Ovary (tissue), 3 donors: ENCODE measurements at regions not wholly inside any gene's neighbourhood (a gene's known extent, or its start where the extent isn't known, plus 50 kb on each side); places are given as distances from the start of the nearest gene placed in this dataset.

ENCODE experiments used
- POLR2A ChIP-seq: fragments of 450-650 bp; IDR thresholded peaks from one replicate; pipeline ENCODE4 v1.6.1; 2017; ENCODE audit warnings: antibody characterized with exemption, mild to moderate bottlenecking, moderate library complexity
- TF ChIP-seq, protein P1 (sequence below), 3 donors: fragments of 450-650 bp in 2 of 3; fragments of 200-600 bp in 1 of 3; IDR thresholded peaks; one replicate each; pipeline versions ENCODE4 v1.5.1 to v1.8.0; 2016 to 2022; ENCODE audit warnings: antibody characterized with exemption in 3 of 3, mild to moderate bottlenecking in 1 of 3
- donor health status: DM: no; HTN: no; CAD: no.

GRCh38 chr14:105860615-105861580 lies 334.5 kb downstream of the TMEM121 start:
- TF ChIP-seq POLR2A: no peak
- TF ChIP-seq, protein P1, sequence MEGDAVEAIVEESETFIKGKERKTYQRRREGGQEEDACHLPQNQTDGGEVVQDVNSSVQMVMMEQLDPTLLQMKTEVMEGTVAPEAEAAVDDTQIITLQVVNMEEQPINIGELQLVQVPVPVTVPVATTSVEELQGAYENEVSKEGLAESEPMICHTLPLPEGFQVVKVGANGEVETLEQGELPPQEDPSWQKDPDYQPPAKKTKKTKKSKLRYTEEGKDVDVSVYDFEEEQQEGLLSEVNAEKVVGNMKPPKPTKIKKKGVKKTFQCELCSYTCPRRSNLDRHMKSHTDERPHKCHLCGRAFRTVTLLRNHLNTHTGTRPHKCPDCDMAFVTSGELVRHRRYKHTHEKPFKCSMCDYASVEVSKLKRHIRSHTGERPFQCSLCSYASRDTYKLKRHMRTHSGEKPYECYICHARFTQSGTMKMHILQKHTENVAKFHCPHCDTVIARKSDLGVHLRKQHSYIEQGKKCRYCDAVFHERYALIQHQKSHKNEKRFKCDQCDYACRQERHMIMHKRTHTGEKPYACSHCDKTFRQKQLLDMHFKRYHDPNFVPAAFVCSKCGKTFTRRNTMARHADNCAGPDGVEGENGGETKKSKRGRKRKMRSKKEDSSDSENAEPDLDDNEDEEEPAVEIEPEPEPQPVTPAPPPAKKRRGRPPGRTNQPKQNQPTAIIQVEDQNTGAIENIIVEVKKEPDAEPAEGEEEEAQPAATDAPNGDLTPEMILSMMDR (IDR thresholded peaks at IDR 0.05): no peak
